Mucosa of descending colon (tissue), 3 donors: ENCODE measurements at regions not wholly inside any gene's neighbourhood (a gene's known extent, or its start where the extent isn't known, plus 50 kb on each side); places are given as distances from the start of the nearest gene placed in this dataset.

Experiments used
- ATAC-seq: fragments of 200-7000 bp; cut with Tn5 transposase; one replicate; pipeline ENCODE4 v1.9.1; 2020; ENCODE audit warnings: mild to moderate bottlenecking, moderate library complexity
- DNase-seq, 3 donors: peaks; one replicate each; pipeline ENCODE4 v3.0.0-alpha.2; 2020
- H3K36me3 ChIP-seq: fragments of 200-600 bp; one replicate; pipeline ENCODE4 v1.8.0; 2021; ENCODE audit warnings: low read depth, mild to moderate bottlenecking
- H3K4me1 ChIP-seq: fragments of 200-600 bp; one replicate; pipeline ENCODE4 v1.8.0; 2021; ENCODE audit warnings: low read depth, mild to moderate bottlenecking
- H3K4me3 ChIP-seq: fragments of 200-600 bp; one replicate; pipeline ENCODE4 v1.8.0; 2021; ENCODE audit warnings: mild to moderate bottlenecking
- H3K9me3 ChIP-seq: fragments of 200-600 bp; one replicate; pipeline ENCODE4 v1.8.0; 2021; ENCODE audit warnings: mild to moderate bottlenecking
- intact Hi-C, 2 donors: fragments of 100-400 bp; cut with DNase I in 1 of 2; cut with micrococcal nuclease in 1 of 2; formaldehyde crosslinking; loops; one replicate each; pipeline versions ENCODE4 v1.11.0 to v1.11.1; 2022; cut with DNase I, micrococcal nuclease
- TF ChIP-seq, protein P1 (sequence below): fragments of 200-600 bp; IDR thresholded peaks from one replicate; pipeline ENCODE4 v1.8.0; 2022; ENCODE audit warnings: antibody characterized with exemption, mild to moderate bottlenecking
- donor health status: DM: no; HTN: no; CAD: no; lungs with moderate emphysema.
- donor health status: DM: no; HTN: no; CAD: no.
- donor health status: DM: no; HTN: yes; CAD: no.

DNA sequence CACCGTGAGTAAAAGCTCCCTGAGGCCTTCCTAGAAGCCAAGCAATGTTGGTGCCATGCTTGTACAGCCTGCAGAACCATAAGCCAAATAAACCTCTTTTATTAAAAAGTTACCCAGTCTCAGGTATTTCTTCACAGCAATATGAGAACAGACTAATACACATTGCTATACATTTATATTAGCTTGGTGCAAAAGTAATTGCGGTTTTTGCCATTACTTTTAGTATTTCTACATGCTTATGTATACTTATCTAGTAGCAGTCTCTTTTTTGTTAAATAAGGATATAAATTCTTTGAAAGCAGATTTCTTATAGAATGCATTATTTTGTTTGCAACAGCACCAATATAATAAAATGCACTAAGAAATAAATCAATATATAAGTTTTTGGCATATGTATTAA is 619.6 kb downstream of the FSCB start:
- no peak overlapping the region for H3K4me3 ChIP-seq
- DNase-seq, result no peak
- intact Hi-C loops, result no loop called here
- H3K4me1 ChIP-seq, result no peaks in the 10 kb centered on the region
- no peaks in the 10 kb centered on the region for H3K36me3 ChIP-seq
- ATAC-seq, result no peak
- no peaks in the 10 kb centered on the region for H3K9me3 ChIP-seq
- TF ChIP-seq, protein P1, sequence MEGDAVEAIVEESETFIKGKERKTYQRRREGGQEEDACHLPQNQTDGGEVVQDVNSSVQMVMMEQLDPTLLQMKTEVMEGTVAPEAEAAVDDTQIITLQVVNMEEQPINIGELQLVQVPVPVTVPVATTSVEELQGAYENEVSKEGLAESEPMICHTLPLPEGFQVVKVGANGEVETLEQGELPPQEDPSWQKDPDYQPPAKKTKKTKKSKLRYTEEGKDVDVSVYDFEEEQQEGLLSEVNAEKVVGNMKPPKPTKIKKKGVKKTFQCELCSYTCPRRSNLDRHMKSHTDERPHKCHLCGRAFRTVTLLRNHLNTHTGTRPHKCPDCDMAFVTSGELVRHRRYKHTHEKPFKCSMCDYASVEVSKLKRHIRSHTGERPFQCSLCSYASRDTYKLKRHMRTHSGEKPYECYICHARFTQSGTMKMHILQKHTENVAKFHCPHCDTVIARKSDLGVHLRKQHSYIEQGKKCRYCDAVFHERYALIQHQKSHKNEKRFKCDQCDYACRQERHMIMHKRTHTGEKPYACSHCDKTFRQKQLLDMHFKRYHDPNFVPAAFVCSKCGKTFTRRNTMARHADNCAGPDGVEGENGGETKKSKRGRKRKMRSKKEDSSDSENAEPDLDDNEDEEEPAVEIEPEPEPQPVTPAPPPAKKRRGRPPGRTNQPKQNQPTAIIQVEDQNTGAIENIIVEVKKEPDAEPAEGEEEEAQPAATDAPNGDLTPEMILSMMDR, result no peak

DNA sequence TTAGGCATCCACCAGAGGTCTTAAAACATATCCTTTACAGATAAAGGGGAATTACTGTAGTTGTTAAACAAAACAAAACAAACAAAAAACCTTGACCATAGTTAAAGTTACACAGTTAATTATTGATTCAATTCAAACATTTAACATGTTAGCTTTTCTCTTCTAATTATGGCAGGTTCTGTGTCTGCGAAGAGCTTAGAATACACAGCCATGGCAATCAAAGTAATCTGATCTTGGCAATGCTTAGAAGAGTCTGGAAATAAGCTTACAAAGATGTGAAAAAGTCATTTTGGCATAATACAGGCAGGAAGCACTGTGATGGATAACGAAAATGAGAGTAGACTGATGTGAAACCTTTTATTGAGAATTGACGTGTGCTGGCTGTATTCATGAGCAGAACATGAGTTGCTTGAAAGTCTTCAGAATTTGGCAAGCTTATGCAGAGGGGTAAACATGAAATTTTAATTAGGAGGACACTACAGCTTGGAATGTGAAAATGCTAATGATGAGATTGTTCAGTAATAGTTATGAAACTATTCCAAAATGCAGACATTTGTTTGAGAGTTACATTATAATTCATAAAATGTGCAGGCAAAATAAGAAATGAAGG is 629.6 kb downstream of the FSCB start:
- H3K9me3 ChIP-seq, result no peaks in the 10 kb centered on the region
- TF ChIP-seq, protein P1, result no peak
- no peaks in the 10 kb centered on the region for H3K36me3 ChIP-seq
- no peaks in the 10 kb centered on the region for H3K4me1 ChIP-seq
- DNase-seq, result no peak
- intact Hi-C loops, result no loop called here
- peak; percentile 31 for ATAC-seq
- no peak overlapping the region for H3K4me3 ChIP-seq

DNA sequence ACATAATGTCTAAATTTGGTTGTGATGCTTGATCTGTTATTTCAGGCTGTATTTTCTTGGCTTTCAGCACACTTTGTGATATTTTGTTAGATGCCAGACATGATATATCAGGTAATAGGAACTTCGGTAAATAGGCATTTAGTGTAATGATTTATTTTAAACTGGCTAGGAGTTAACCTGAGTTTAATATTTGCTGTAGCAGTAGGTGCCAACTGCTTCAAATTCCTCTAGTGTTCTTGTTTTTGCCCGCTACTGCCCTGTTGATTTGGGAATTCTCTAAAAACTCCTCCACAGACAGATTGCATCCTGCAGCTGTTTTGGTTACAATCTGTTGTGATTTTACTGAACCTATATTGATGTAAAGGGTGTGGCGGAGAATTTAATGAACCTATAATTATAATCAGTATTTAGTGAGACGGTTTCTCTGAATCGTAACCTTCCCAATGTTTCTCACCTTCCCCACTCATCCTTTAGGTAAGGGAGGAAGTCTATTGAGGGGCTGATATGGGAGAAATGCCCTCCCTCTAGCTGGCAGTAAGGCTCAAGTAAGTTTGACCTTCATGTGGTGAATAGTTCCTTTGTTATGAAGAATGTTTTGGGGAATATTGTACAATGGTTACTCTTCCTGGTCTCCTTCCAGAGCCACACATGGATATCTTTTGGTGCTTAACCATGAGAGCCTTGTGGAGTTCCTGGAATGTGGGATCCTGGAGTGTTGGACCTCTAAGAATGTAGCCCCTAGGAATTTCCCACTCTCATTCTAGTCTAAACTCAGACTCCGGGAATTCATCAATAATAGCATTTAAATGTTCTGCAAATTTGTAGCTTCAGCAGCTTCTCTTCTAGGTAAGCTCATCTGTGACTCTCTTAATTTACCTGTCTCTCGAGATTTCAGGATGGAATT is 634.1 kb downstream of the FSCB start:
- no peak overlapping the region for H3K4me3 ChIP-seq
- H3K9me3 ChIP-seq, result no peaks in the 10 kb centered on the region
- no peak for DNase-seq
- TF ChIP-seq, protein P1, result no peak
- no peak for ATAC-seq
- intact Hi-C loops, result no loop called here
- no peaks in the 10 kb centered on the region for H3K36me3 ChIP-seq
- no peaks in the 10 kb centered on the region for H3K4me1 ChIP-seq

DNA sequence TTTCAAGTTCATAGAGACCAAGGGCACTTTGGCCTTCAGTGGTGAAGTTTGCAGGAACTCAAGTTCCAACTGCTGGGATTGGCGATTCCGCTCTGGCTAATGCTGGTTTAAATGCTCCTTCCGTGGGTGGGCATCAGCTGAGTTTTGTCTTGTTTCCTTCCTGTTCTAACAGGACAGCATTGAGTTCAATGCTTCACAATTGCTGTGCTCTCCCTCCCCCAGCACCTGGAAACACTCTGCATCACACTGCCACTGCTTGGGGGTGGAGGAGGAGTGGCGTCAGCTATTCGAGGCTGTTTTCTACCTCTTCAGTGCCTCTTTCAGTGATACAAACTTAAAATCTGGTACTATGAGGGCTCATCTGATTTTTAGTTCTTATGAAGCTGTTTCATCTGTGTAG is 634.9 kb downstream of the FSCB start:
- ATAC-seq (no peak), DNase-seq (no peak)
- Histone ChIP-seq H3K4me3 (no peak overlapping the region), H3K36me3 (no peaks in the 10 kb centered on the region), H3K9me3 (no peaks in the 10 kb centered on the region), H3K4me1 (no peaks in the 10 kb centered on the region)
- TF ChIP-seq, protein P1, result no peak
- intact Hi-C loops, result no loop called here

DNA sequence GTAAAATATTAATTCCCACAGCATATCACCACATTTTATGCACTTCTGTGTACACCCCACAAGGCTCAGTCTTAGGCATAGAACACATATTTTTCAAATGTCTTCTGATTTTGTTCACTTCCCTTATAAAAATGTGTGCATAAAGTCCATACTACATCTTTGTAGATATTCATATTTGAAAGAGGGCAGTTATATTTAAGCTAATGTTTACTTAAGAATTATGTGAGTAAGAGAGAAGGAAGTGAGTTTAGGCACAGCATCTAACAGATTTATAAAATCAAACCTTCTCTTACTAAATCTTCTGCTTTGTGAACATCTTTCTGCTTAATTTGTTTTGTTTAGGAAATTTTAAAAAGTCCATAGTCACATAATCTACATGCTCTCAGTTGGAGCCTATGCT is 648.1 kb downstream of the FSCB start:
- H3K9me3 ChIP-seq, result no peaks in the 10 kb centered on the region
- ATAC-seq (no peak), DNase-seq (no peak)
- no peak overlapping the region for H3K4me3 ChIP-seq
- TF ChIP-seq, protein P1, result no peak
- H3K36me3 ChIP-seq, result no peaks in the 10 kb centered on the region
- H3K4me1 ChIP-seq, result no peaks in the 10 kb centered on the region
- intact Hi-C loops, result no loop called here
